Loucy (cell line): ENCODE measurements at regions not wholly inside any gene's neighbourhood (a gene's known extent, or its start where the extent isn't known, plus 50 kb on each side); places are given as distances from the start of the nearest gene placed in this dataset.

Experiments
- EZH2phosphoT487 ChIP-seq: fragments of 200-600 bp; IDR thresholded peaks from 2 replicates; pipeline ENCODE4 v1.6.1; 2018; ENCODE audit warnings: antibody characterized with exemption, mild to moderate bottlenecking, moderate library complexity, borderline replicate concordance
- TF ChIP-seq, protein P1 (sequence below): fragments of 200-600 bp; sonication (generic); conservative IDR thresholded peaks from 2 replicates; pipeline ENCODE4 v1.5.1; 2014; ENCODE audit warnings: mild to moderate bottlenecking, antibody characterized with exemption, low read length

DNA sequence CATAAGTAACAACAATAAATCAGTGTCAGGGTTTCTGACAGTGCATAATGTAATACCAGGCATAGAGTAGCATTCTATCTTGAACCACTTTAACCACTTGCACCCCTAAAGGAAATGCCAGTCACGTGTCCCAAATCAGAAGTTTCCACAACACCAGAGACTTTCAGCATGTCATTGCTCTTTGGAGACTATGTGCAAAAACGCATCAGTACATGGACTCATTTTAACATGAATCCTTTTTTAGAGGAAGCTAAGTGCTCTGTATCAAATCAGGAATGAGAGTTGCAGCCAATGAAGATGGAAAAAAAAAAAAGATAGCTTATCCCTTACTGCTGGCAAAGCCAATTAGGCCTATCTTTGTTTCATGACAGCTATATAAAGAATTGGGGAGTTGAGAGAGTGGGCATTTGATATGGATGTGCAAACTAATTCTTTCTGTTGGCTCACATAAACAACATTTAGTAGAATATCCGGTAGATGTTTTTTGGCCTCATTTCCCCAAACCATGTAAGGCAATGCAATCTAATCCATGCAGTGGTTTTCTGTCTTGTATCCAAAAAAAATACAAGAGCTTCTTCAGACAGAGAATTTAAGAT is 353.1 kb downstream of the IRS1 start:
- TF ChIP-seq, protein P1, sequence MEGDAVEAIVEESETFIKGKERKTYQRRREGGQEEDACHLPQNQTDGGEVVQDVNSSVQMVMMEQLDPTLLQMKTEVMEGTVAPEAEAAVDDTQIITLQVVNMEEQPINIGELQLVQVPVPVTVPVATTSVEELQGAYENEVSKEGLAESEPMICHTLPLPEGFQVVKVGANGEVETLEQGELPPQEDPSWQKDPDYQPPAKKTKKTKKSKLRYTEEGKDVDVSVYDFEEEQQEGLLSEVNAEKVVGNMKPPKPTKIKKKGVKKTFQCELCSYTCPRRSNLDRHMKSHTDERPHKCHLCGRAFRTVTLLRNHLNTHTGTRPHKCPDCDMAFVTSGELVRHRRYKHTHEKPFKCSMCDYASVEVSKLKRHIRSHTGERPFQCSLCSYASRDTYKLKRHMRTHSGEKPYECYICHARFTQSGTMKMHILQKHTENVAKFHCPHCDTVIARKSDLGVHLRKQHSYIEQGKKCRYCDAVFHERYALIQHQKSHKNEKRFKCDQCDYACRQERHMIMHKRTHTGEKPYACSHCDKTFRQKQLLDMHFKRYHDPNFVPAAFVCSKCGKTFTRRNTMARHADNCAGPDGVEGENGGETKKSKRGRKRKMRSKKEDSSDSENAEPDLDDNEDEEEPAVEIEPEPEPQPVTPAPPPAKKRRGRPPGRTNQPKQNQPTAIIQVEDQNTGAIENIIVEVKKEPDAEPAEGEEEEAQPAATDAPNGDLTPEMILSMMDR: no peak
- no peak for TF ChIP-seq EZH2phosphoT487
